Keratinocyte (primary cell): ENCODE measurements at regions not wholly inside any gene's neighbourhood (a gene's known extent, or its start where the extent isn't known, plus 50 kb on each side); places are given as distances from the start of the nearest gene placed in this dataset.

Experiments
- EZH2 ChIP-seq: IDR thresholded peaks from one replicate; pipeline ENCODE4 v1.6.1; 2012; ENCODE audit warnings: inconsistent platforms, mild to moderate bottlenecking, low read length, moderate library complexity
- TF ChIP-seq, protein P1 (sequence below), 3 experiments: IDR thresholded peaks in 1 of 3; conservative IDR thresholded peaks in 1 of 3; optimal IDR thresholded peaks in 1 of 3; 2 replicates in 2 of 3; 3 replicates in 1 of 3; pipeline versions ENCODE3 to v1.5.1; 2011; ENCODE audit warnings: low read length in 3 of 3, mild to moderate bottlenecking in 3 of 3, moderate library complexity in 2 of 3, control low read depth in 1 of 3, inconsistent platforms in 1 of 3; ENCODE audit not compliant: insufficient read depth in 2 of 3; ENCODE audit errors: extremely low read depth in 1 of 3

DNA sequence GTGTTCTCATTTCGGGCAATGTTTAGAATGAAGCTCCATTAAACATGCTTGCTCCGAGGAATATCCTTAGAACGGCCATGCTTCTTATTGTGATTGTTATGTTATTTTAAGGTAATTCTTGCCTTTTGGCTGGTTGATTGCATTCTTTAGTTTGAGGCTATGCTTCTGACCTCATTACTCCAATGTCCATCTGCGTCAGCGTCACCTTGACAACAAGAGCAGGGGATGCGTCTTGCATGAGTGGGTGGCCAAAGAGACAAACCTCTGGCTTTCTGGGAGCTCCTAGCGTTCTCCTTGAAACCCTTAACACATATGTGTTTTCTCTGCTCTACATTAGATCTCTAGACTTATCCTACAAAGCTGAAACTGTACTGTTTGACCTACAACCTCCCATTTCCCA lies 184.3 kb downstream of the THBS2 start:
- TF ChIP-seq, protein P1, sequence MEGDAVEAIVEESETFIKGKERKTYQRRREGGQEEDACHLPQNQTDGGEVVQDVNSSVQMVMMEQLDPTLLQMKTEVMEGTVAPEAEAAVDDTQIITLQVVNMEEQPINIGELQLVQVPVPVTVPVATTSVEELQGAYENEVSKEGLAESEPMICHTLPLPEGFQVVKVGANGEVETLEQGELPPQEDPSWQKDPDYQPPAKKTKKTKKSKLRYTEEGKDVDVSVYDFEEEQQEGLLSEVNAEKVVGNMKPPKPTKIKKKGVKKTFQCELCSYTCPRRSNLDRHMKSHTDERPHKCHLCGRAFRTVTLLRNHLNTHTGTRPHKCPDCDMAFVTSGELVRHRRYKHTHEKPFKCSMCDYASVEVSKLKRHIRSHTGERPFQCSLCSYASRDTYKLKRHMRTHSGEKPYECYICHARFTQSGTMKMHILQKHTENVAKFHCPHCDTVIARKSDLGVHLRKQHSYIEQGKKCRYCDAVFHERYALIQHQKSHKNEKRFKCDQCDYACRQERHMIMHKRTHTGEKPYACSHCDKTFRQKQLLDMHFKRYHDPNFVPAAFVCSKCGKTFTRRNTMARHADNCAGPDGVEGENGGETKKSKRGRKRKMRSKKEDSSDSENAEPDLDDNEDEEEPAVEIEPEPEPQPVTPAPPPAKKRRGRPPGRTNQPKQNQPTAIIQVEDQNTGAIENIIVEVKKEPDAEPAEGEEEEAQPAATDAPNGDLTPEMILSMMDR (optimal IDR thresholded peaks at IDR 0.05 in 1 of 3, IDR thresholded peaks at IDR 0.05 in 1 of 3, conservative IDR thresholded peaks at IDR 0.05 in 1 of 3; ENCODE audit: extremely low read depth in 1 of 3, insufficient read depth in 2 of 3, low read length in 3 of 3), result no peak
- TF ChIP-seq EZH2, result no peak
